ENCODE measurements at regions not wholly inside any gene's neighbourhood (a gene's known extent, or its start where the extent isn't known, plus 50 kb on each side); places are given as distances from the start of the nearest gene placed in this dataset.

- TF ChIP-seq, protein P1, sequence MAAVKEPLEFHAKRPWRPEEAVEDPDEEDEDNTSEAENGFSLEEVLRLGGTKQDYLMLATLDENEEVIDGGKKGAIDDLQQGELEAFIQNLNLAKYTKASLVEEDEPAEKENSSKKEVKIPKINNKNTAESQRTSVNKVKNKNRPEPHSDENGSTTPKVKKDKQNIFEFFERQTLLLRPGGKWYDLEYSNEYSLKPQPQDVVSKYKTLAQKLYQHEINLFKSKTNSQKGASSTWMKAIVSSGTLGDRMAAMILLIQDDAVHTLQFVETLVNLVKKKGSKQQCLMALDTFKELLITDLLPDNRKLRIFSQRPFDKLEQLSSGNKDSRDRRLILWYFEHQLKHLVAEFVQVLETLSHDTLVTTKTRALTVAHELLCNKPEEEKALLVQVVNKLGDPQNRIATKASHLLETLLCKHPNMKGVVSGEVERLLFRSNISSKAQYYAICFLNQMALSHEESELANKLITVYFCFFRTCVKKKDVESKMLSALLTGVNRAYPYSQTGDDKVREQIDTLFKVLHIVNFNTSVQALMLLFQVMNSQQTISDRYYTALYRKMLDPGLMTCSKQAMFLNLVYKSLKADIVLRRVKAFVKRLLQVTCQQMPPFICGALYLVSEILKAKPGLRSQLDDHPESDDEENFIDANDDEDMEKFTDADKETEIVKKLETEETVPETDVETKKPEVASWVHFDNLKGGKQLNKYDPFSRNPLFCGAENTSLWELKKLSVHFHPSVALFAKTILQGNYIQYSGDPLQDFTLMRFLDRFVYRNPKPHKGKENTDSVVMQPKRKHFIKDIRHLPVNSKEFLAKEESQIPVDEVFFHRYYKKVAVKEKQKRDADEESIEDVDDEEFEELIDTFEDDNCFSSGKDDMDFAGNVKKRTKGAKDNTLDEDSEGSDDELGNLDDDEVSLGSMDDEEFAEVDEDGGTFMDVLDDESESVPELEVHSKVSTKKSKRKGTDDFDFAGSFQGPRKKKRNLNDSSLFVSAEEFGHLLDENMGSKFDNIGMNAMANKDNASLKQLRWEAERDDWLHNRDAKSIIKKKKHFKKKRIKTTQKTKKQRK (IDR thresholded peaks at IDR 0.05; ENCODE audit: low read depth, low read length), result no peak
- TF ChIP-seq DPF2 (IDR thresholded peaks at IDR 0.05), result no peak
- no peak for TF ChIP-seq POLR2AphosphoS2 (IDR thresholded peaks at IDR 0.05; ENCODE audit: low read depth, low read length)
- TF ChIP-seq RUNX3 (IDR thresholded peaks at IDR 0.05; ENCODE audit: low read length), result no peak
- no peak for TF ChIP-seq STAT3 (IDR thresholded peaks at IDR 0.05; ENCODE audit: low read depth, low read length)
- no peak for TF ChIP-seq IKZF1 (conservative IDR thresholded peaks at IDR 0.05)
- TF ChIP-seq MTA3 (IDR thresholded peaks at IDR 0.05; ENCODE audit: borderline replicate concordance, low read length), result no peak
- TF ChIP-seq POLR2A (IDR thresholded peaks at IDR 0.05; ENCODE audit: low read depth, low read length), result no peak
These were observed 64.9 kb upstream of the HSPA9 start (continued) for GRCh38 chr5:138640138-138640537.

DNA sequence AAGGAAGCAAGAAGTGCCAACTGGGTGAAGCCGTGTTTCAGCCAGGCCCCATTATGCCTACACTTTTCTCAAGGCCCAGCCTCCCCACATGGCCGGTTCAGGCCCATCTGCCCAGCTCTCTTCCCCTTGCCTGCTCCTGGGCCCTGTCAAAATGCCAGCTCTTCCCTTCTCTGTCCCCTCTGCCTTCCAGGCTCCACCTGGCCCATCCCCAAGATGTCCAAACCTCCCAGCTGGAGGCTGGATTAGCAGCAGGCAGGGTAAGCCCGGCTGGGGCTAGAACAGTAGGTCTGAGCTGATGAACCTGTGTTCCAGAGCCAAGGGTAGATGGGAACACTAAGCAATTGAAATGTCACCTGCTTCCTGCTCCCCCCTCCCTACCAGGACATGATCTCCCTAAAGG lies 64.1 kb upstream of the HSPA9 start:
- H3K9ac ChIP-seq (ENCODE audit: control insufficient read depth, insufficient read depth, low read length), result no peak overlapping the region
- DNase-seq (ENCODE audit: low read depth, low spot score) (no peak), FAIRE-seq (no peak), ATAC-seq (no peak)
- CTCF ChIA-PET, result interaction anchor here (1.2 to 3.4 kb wide), 6 partner anchors 9 to 185 kb away, joined by 3 to 16 read pairs (median 5); no protein-coding TSS in a partner anchor
- no peaks in the 10 kb centered on the region for H3K79me2 ChIP-seq (ENCODE audit: control insufficient read depth, insufficient read depth, low read length)
- BruUV-seq (replicated peaks), result no TSS peak
- H3K4me2 ChIP-seq (ENCODE audit: control insufficient read depth, insufficient read depth), result no peak overlapping the region
- no peaks in the 10 kb centered on the region for H3K9me3 ChIP-seq (replicated peaks; ENCODE audit: control insufficient read depth, insufficient read depth, low read length)
- intact Hi-C loops (cut with micrococcal nuclease; ENCODE audit: unreplicated experiment) (no loop called here), in situ Hi-C loops (cut with MboI) (loop anchor here (25.0 kb wide), 1 partner anchor 623 kb away; no protein-coding TSS in a partner anchor)
- POLR2A ChIA-PET, result no interaction called here
- H3K27me3 ChIP-seq (replicated peaks in 1 of 2; ENCODE audit: control insufficient read depth in 2 of 2, insufficient read depth in 2 of 2, low read length in 1 of 2), result no peaks in the 10 kb centered on the region; a peak in 1 of 4 replicates
- 75% methylated on average over 3 of the region's 3 CpGs for WGBS (ENCODE audit: insufficient coverage, insufficient replicate concordance, low lambda C conversion rate, missing lambda C conversion rate)
- no peak overlapping the region for H2AFZ ChIP-seq (ENCODE audit: control insufficient read depth, low read depth, low read length)
- SMC1A ChIA-PET (ENCODE audit: uncharacterized antibody, unreplicated experiment), result interaction anchor here (1.1 to 2.4 kb wide), 2 partner anchors 9 to 609 kb away, joined by 4 to 7 read pairs; no protein-coding TSS in a partner anchor
- no peaks in the 10 kb centered on the region for H3K4me1 ChIP-seq (ENCODE audit: control insufficient read depth, insufficient read depth, low read length)
- H4K20me1 ChIP-seq (ENCODE audit: control insufficient read depth, insufficient read depth), result no peaks in the 10 kb centered on the region
- RAD21 ChIA-PET (ENCODE audit: unreplicated experiment), result interaction anchor here (2.0 kb wide), 1 partner anchor 60 kb away, joined by 7 read pairs; no protein-coding TSS in a partner anchor
- no peak overlapping the region for H3K4me3 ChIP-seq
- H3K27ac ChIP-seq (ENCODE audit: control insufficient read depth, insufficient read depth), result no peak overlapping the region
- no peaks in the 10 kb centered on the region for H3K36me3 ChIP-seq (ENCODE audit: control insufficient read depth in 2 of 2, insufficient read depth in 2 of 2, low read length in 1 of 2)
- TF ChIP-seq ATF7 (IDR thresholded peaks at IDR 0.05; ENCODE audit: low read depth) (no peak), SREBF2 (IDR thresholded peaks at IDR 0.05; ENCODE audit: low read length) (no peak), SUZ12 (IDR thresholded peaks at IDR 0.05; ENCODE audit: unreplicated experiment) (no peak), WRNIP1 (IDR thresholded peaks at IDR 0.05; ENCODE audit: borderline replicate concordance, low read depth, low read length) (no peak), FOS (IDR thresholded peaks at IDR 0.05; ENCODE audit: borderline replicate concordance, extremely low read depth, insufficient read length) (no peak), ZBTB33 (IDR thresholded peaks at IDR 0.05) (no peak), NR2C2 (IDR thresholded peaks at IDR 0.05; ENCODE audit: borderline replicate concordance, control insufficient read depth, insufficient read length, low read depth) (no peak), IKZF2 (IDR thresholded peaks at IDR 0.05) (no peak), CREB1 (IDR thresholded peaks at IDR 0.05; ENCODE audit: low read depth) (no peak), SRF (IDR thresholded peaks at IDR 0.05; ENCODE audit: low read depth in 2 of 2, low read length in 2 of 2) (no peak), HDAC6 (IDR thresholded peaks at IDR 0.05; ENCODE audit: unreplicated experiment) (no peak)
- TF ChIP-seq, protein P2, sequence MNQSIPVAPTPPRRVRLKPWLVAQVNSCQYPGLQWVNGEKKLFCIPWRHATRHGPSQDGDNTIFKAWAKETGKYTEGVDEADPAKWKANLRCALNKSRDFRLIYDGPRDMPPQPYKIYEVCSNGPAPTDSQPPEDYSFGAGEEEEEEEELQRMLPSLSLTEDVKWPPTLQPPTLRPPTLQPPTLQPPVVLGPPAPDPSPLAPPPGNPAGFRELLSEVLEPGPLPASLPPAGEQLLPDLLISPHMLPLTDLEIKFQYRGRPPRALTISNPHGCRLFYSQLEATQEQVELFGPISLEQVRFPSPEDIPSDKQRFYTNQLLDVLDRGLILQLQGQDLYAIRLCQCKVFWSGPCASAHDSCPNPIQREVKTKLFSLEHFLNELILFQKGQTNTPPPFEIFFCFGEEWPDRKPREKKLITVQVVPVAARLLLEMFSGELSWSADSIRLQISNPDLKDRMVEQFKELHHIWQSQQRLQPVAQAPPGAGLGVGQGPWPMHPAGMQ (IDR thresholded peaks at IDR 0.05; ENCODE audit: borderline replicate concordance), result no peak

All from GM12878 (cell line).